ENCODE measurements at regions not wholly inside any gene's neighbourhood (a gene's known extent, or its start where the extent isn't known, plus 50 kb on each side); places are given as distances from the start of the nearest gene placed in this dataset.

DNA sequence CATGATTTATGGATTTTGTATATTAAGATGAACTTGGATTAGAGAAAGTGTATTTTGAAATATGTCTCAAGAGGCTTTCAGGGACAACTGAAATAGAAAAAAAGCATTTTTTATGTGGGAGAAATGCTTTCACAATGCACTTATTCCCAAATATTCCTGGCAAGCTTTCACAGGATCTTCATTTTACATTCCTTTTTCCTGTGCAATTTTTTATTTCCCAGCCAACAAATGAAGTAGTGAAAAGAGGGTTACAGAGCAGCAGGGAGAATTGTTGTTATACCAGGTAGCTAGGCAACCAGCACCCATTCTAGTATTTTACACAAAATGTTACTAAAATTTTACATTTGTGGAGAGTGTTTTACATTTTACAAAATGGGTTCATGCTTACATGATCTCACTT is 167.0 kb upstream of the RPRM start:
- TF ChIP-seq, protein P1, sequence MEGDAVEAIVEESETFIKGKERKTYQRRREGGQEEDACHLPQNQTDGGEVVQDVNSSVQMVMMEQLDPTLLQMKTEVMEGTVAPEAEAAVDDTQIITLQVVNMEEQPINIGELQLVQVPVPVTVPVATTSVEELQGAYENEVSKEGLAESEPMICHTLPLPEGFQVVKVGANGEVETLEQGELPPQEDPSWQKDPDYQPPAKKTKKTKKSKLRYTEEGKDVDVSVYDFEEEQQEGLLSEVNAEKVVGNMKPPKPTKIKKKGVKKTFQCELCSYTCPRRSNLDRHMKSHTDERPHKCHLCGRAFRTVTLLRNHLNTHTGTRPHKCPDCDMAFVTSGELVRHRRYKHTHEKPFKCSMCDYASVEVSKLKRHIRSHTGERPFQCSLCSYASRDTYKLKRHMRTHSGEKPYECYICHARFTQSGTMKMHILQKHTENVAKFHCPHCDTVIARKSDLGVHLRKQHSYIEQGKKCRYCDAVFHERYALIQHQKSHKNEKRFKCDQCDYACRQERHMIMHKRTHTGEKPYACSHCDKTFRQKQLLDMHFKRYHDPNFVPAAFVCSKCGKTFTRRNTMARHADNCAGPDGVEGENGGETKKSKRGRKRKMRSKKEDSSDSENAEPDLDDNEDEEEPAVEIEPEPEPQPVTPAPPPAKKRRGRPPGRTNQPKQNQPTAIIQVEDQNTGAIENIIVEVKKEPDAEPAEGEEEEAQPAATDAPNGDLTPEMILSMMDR (IDR thresholded peaks at IDR 0.05), result no peak
- TF ChIP-seq POLR2A (IDR thresholded peaks at IDR 0.05), result no peak
